ENCODE measurements at regions not wholly inside any gene's neighbourhood (a gene's known extent, or its start where the extent isn't known, plus 50 kb on each side); places are given as distances from the start of the nearest gene placed in this dataset.

- no peak for TF ChIP-seq CTCF (conservative IDR thresholded peaks at IDR 0.05; ENCODE audit: low read depth, low read length)
- TF ChIP-seq EZH2 (IDR thresholded peaks at IDR 0.05; ENCODE audit: low read length, unreplicated experiment): no peak
- TF ChIP-seq EZH2phosphoT487 (IDR thresholded peaks at IDR 0.05; ENCODE audit: borderline replicate concordance, low read length): no peak
Observed at GRCh38 chr12:93202688-93203087, 175.0 kb upstream of the NUDT4 start.

Measured in PC-3 (cell line).